ENCODE measurements at regions not wholly inside any gene's neighbourhood (a gene's known extent, or its start where the extent isn't known, plus 50 kb on each side); places are given as distances from the start of the nearest gene placed in this dataset.

- no peak for DNase-seq (ENCODE audit: low spot score)
These were observed 52.6 kb upstream of the OLFM4 start for GRCh38 chr13:52975969-52976368.

GRCh38 chr13:52975161-52975560, 53.5 kb upstream of the OLFM4 start:
- no peak for DNase-seq (ENCODE audit: low spot score)

DNA sequence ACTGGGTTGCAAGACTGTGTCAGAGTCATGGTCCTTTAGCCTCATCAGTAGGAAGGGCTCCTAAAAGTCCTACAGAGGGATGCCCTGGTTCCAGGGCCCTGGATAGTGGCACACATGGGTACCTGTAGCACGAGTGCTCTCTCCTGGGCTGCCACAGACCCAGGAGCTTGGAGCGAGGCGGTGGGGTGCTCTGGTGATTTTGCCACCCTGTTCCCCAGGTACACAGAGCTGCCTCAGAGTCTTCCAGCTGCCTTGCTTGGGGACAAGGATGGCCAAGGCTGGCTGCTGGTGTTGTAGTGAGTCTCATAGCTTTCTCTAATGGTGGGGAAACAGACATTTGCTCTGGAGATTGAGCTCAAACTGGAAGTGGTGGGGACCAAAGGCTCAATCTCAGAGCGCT, 53.9 kb upstream of the OLFM4 start:
- no peak for DNase-seq (ENCODE audit: low spot score)

DNA sequence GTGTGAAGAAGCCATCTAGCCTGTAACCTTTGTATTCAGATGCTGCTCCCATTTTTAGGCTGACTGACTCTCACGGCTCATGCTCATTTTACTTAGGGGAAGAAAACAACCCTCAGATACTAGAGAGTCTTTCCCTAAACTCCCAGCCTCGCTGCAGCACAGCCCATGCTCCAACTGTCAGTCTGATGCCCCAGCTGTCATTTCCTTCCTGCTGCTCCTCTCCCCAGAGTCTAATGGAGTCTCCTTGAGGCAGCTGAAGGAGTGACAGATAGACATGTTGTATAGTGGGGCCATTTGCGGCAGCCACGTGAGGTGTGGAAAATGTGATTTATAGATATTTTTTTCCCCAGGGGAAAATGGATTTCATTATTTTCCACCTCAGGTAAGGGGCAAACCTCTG, 59.2 kb upstream of the OLFM4 start:
- no peak for DNase-seq (ENCODE audit: low spot score)

DNA sequence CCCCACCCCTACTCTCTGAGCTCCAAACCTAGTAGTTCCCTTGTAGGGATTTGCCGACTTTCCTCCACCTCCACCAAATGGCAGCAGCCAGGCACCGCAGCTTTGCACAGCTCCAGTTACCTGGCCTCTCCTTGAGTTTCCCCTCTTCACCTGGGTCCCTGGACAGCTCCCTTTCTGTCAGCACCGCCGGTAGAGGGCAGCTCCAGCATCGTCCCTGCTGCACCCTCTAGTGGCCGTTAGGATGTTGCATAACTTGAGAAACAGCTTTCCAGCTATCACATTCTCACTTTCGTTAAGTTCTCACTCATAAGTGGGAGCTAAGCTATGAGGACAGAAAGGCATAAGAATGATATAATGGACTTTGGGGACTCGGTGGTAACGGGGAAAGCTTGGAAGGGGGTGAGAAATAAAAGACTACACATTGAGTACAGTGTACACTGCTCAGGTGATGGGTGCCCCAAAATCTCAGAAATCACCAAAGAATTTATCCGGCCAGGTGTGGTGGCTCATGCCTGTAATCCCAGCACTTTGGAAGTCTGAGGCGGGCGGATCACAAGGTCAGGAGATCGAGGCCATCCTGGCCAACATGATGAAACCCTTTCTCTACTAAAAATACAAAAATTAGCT, 60.4 kb upstream of the OLFM4 start:
- DNase-seq (ENCODE audit: low spot score): peak; percentile 61

DNA sequence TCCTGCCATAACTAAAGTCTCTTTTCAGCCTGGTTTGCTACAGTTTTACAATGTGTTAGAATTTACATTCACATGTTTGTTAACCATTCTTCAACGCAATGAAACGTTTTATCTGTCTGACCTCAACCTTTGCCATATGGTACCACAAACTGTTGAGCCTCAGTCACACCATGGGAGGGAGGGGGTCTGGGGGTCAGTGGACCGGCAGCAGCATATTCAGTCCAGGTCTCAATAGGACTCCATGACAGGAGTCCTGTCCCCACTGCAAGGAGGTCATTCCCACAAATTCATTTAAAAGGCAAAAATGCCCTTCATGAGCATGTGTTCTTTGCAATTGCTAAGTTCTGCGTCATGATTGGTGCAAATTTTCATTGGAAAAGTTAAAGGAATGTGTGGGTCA, 66.6 kb upstream of the OLFM4 start:
- DNase-seq (ENCODE audit: low spot score): no peak

DNA sequence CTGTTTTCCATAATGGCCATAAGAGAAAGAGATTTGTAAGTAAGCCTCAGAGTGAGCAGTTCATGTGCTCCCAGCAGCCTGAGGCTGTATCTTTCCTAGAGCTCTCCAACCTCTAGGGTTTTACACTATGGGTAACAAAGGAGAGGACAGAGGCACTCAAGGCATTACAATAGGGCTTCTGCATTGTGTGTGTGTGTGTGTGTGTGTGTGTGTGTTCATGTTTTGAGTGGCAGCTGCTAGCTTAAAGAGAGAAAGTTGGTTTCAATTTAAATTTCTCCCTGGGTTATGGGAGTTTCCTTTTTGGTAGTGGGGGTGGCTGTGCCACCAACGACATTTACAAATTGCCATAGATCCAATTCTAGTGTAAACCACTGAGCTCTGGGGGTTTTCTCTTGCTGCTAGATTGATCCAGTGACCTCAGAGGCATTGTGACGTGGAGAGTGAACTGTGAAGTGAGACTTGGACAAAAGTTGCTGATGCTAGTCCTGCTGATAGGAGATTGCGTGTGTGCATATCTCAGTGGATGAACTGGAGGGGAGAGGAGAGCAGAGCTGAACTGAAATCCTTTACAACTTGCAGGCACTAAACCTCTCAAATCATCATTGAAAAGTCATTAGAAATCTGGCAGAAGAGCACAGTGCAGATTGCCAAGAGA, 67.2 kb upstream of the OLFM4 start:
- DNase-seq (ENCODE audit: low spot score): no peak

- no peak for DNase-seq (ENCODE audit: low spot score)
These were observed 73.1 kb upstream of the OLFM4 start for GRCh38 chr13:52955472-52955874.

GRCh38 chr13:52954838-52955237, 73.8 kb upstream of the OLFM4 start:
- no peak for DNase-seq (ENCODE audit: low spot score)

GRCh38 chr13:52950436-52950956, 78.1 kb upstream of the OLFM4 start:
- no peak for DNase-seq (ENCODE audit: low spot score)

DNA sequence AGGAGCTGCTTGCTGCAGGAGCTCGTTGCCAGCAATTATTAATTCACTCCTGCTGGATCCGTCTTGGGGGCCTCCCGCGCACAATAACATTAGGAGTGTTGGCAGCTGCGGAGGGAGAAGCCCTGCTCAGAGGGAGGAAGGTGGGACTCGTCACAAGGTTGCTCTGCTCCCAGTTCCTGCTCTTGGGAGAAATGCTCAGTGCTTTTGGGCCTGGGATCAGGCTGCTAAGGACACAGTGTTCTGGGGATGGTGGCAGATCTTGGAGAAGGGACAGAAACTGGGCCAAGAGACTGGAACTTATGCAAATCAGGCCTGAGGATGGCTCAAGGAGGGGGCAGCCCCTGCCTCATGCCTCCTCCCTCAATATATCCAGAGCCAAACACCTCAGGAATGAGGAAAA, 78.9 kb upstream of the OLFM4 start:
- DNase-seq (ENCODE audit: low spot score): no peak

DNA sequence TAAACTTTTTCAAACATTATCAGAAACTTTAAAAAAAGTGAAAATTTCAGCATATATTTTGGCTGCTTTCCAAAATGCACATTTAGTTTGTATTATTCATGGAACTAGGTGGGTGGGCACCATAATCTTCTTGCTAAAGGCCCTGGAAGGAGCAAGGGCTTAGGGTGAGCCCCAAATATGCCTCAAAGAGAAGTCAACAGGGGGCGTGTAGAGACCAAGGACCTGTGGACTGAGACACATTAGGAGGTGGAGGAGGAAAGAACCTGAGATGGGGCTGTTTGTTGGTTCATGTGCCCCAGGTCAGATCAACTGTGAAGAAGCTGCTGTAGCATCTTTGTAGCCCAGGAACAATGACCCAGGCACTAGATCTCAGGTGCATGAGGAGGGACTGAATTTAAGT, 79.6 kb upstream of the OLFM4 start:
- DNase-seq (ENCODE audit: low spot score): no peak

DNA sequence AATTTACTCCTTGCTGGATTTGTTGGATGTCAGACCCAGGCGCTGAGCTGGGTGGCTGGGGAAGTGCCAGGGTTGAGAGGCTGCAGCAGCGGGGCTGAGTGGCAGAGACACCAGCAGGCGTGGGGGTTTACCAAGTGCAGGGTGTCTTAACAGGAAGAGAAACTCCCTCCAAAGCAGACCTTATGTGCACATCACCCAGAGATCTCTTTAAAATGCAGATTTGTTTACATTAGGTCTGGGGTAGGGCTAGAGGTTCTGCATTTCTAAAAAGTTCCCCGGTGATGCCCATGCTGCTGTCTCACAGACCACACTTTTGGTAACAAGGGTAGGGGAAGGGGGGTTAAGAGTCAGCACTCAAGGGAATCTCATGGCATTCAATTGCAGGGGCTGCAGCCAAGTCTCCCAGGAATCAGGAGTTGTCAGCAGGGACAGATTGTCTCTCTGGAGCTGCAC, 80.7 kb upstream of the OLFM4 start:
- no peak for DNase-seq (ENCODE audit: low spot score)

- DNase-seq (ENCODE audit: low spot score): no peak
These were observed 83.3 kb upstream of the OLFM4 start for GRCh38 chr13:52945348-52945747.

- no peak for DNase-seq (ENCODE audit: low spot score)
These were observed 83.9 kb upstream of the OLFM4 start for GRCh38 chr13:52944697-52945096.

GRCh38 chr13:52938065-52938464, 89.6 kb upstream of the PCDH8 start:
- no peak for DNase-seq (ENCODE audit: low spot score)

- no peak for DNase-seq (ENCODE audit: low spot score)
These were observed 88.4 kb upstream of the PCDH8 start for GRCh38 chr13:52936806-52937205.

DNA sequence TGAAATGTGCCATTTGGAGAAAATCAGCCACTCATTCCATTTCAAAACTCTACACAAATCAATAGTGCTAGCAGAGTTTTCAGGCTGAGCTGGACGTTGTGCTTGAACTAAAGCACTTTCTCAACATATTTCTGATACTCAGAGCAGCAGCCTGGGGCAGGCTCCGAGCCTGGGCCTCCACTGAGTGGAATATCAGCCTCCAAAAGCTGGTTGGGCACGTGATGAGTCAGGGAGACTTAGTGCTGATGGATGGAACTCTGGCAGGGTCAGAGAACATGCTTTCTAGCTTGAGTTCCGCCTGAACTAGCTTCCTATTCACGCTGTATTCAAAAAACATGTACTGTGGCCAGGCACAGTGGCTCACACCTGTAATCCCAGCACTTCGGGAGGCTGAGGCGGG, 85.8 kb upstream of the PCDH8 start:
- no peak for DNase-seq (ENCODE audit: low spot score)

DNA sequence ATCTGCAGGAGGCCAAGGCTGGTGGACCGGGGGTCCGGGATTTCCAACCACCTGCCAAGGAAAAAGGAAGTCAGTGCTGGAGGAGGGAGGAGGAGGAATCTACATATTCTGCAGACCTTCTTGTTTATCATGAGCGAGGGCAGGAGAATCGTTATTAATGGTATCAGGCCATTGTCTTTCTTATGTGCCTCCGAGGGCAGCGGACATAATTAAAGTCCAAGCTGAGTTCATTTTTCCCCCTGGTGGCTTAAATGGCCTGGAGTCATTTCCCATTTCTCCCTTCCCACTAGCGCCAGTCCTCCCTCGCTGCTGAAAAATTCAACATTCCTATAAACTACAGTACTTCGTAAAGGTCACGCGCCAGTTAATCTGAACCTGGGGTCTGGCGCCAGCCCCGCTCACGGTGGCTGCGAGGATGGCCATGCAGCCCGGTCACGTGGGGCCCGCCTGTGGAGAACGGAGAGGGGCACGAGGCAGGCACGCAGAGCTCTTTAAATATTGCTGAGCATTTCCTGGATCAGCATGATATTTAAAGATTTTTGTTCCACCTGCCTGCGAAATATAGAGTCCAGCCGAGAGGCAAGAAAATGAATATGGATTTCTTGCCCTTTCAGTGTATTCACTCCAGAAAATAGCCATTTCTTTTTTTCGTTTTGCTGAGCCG, 85.2 kb upstream of the PCDH8 start:
- DNase-seq (ENCODE audit: low spot score): no peak

DNA sequence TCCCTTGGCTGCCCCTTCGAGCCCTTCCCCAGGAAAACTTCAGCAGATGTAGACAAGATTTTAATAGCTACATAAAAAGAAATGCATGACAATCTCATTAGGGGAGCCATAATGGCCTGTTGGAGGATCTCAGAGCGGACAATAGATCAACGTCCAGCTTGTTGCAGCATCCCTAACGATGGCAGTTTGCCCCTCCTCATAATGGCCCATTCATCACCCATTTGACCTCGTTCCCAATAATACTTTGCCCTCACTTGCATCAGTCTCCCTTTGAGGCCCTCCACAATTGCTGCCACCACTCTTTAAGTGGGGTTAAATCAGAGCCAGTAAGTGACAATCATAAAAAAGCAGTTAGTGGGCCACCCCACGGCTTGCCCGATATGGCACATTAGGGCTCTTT, 84.7 kb upstream of the PCDH8 start:
- DNase-seq (ENCODE audit: low spot score): no peak

GRCh38 chr13:52932649-52933048, 84.2 kb upstream of the PCDH8 start:
- no peak for DNase-seq (ENCODE audit: low spot score)

- no peak for DNase-seq (ENCODE audit: low spot score)
These were observed 83.3 kb upstream of the PCDH8 start for GRCh38 chr13:52931539-52932431.

Data from CD4-positive, alpha-beta T cell treated with Interleukin-15 for 4 hours (primary cell).